SK-N-SH (cell line): ENCODE measurements at regions not wholly inside any gene's neighbourhood (a gene's known extent, or its start where the extent isn't known, plus 50 kb on each side); places are given as distances from the start of the nearest gene placed in this dataset.

Experiments
- CTCF ChIA-PET: fragments of 300-600, 350-600 bp; formaldehyde crosslinking; extraction: SDS; loops from one replicate; lab custom pipeline; 2021; lab: Yijun Ruan, JAX
- POLR2A ChIA-PET: fragments of 350-600 bp; sonication (Branson Sonifier 250); formaldehyde crosslinking; extraction: SDS; loops from one replicate; lab custom pipeline; 2020; ENCODE audit warnings: antibody characterized with exemption, inconsistent platforms; lab: Yijun Ruan, JAX
- DNase-seq: peaks from one replicate; pipeline ENCODE4 v3.0.0; 2012
- H2AFZ ChIP-seq: fragments of 200-600 bp; sonication (generic); 2 replicates; pipeline ENCODE4 v1.8.1; 2016; ENCODE audit warnings: antibody characterized with exemption, mild to moderate bottlenecking, low read depth
- H3F3A ChIP-seq: fragments of 200-600 bp; sonication (generic); replicated peaks from 2 replicates; pipeline ENCODE3; 2016; ENCODE audit warnings: antibody characterized with exemption, mild to moderate bottlenecking; ENCODE audit not compliant: insufficient read depth
- H3K27ac ChIP-seq, 2 experiments: fragments of 200-500 bp in 1 of 2; fragments of 200-600 bp in 1 of 2; sonication (Bioruptor generic) in 1 of 2; sonication (generic), shearing (Covaris generic) in 1 of 2; 2 replicates each; pipeline versions ENCODE4 v1.5.1 to v1.6.1; 2014 to 2016; ENCODE audit warnings: low read depth in 2 of 2, inconsistent platforms in 1 of 2, low read length in 1 of 2, mild to moderate bottlenecking in 1 of 2, mixed read lengths in 1 of 2
- H3K27me3 ChIP-seq: fragments of 200-600 bp; sonication (generic), shearing (Covaris generic); 2 replicates; pipeline ENCODE4 v1.6.1; 2016; ENCODE audit warnings: mixed run types; ENCODE audit not compliant: insufficient read depth
- H3K36me3 ChIP-seq, 2 experiments: fragments of 200-500 bp in 1 of 2; fragments of 200-600 bp in 1 of 2; sonication (Bioruptor generic) in 1 of 2; sonication (generic) in 1 of 2; replicated peaks in 1 of 2; 2 replicates each; pipeline versions ENCODE3 to v1.5.1; 2014 to 2016; ENCODE audit warnings: low read length in 1 of 2, mild to moderate bottlenecking in 1 of 2; ENCODE audit not compliant: insufficient read depth in 2 of 2, control insufficient read depth in 1 of 2
- H3K4me1 ChIP-seq, 2 experiments: fragments of 200-500 bp in 1 of 2; fragments of 200-600 bp in 1 of 2; sonication (Bioruptor generic) in 1 of 2; sonication (generic), shearing (Covaris generic) in 1 of 2; 2 replicates each; pipeline versions ENCODE4 v1.5.1 to v1.6.1; 2014 to 2016; ENCODE audit warnings: low read depth in 1 of 2, low read length in 1 of 2, mixed run types in 1 of 2; ENCODE audit not compliant: insufficient read depth in 2 of 2, control insufficient read depth in 1 of 2
- H3K4me2 ChIP-seq: fragments of 200-600 bp; sonication (generic), shearing (Covaris generic); 2 replicates; pipeline ENCODE4 v1.6.1; 2017; ENCODE audit warnings: mixed run types
- H3K4me3 ChIP-seq, 2 experiments: fragments of 200-500 bp in 1 of 2; fragments of 200-600 bp in 1 of 2; sonication (Bioruptor generic) in 1 of 2; sonication (generic), shearing (Covaris generic) in 1 of 2; 2 replicates each; pipeline versions ENCODE4 v1.5.1 to v1.8.1; 2014 to 2016; ENCODE audit warnings: low read depth in 2 of 2, inconsistent platforms in 1 of 2, low read length in 1 of 2, mild to moderate bottlenecking in 1 of 2, mixed read lengths in 1 of 2, moderate library complexity in 1 of 2
- H3K79me2 ChIP-seq: fragments of 200-600 bp; sonication (generic); 2 replicates; pipeline ENCODE4 v1.8.1; 2017; ENCODE audit warnings: mild to moderate bottlenecking; ENCODE audit not compliant: insufficient read depth
- H3K9ac ChIP-seq: fragments of 200-600 bp; sonication (generic); 2 replicates; pipeline ENCODE4 v1.6.1; 2017; ENCODE audit warnings: mixed run types
- H3K9me2 ChIP-seq: fragments of 200-600 bp; sonication (generic); 2 replicates; pipeline ENCODE4 v1.6.1; 2017; ENCODE audit warnings: mixed run types
- H3K9me3 ChIP-seq: fragments of 200-600 bp; sonication (generic); 2 replicates; pipeline ENCODE4 v1.6.1; 2017; ENCODE audit warnings: mixed run types, mild to moderate bottlenecking, moderate library complexity
- H4K20me1 ChIP-seq: fragments of 200-600 bp; sonication (generic); 2 replicates; pipeline ENCODE4 v1.6.1; 2017; ENCODE audit warnings: mild to moderate bottlenecking, mixed run types; ENCODE audit not compliant: insufficient read depth
- ELF1 ChIP-seq: IDR thresholded peaks from 2 replicates; pipeline ENCODE4 v1.4.0; 2012
- EP300 ChIP-seq, 2 experiments: IDR thresholded peaks; 2 replicates each; pipeline versions ENCODE4 v1.4.0 to v1.6.1; 2012; ENCODE audit warnings: borderline replicate concordance in 1 of 2, low read depth in 1 of 2, low read length in 1 of 2
- FOXM1 ChIP-seq: IDR thresholded peaks from 2 replicates; pipeline ENCODE4 v1.4.0; 2012; ENCODE audit warnings: low read depth, mild to moderate bottlenecking
- GATA2 ChIP-seq: sonication (generic); formaldehyde crosslinking; IDR thresholded peaks from 2 replicates; pipeline ENCODE4 v1.5.0; 2020; ENCODE audit warnings: mild to moderate bottlenecking, missing genetic modification reagents
- MXI1 ChIP-seq: IDR thresholded peaks from 2 replicates; pipeline ENCODE4 v1.6.1; 2012; ENCODE audit warnings: mild to moderate bottlenecking, low read depth, low read length, improper control_type of control experiment
- NFIC ChIP-seq: IDR thresholded peaks from 2 replicates; pipeline ENCODE4 v1.4.0; 2012; ENCODE audit warnings: borderline replicate concordance
- RAD21 ChIP-seq: IDR thresholded peaks from 2 replicates; pipeline ENCODE4 v1.6.1; 2012; ENCODE audit warnings: mild to moderate bottlenecking, low read length
- RFX5 ChIP-seq: IDR thresholded peaks from 2 replicates; pipeline ENCODE4 v1.6.1; 2012; ENCODE audit warnings: mild to moderate bottlenecking, improper control_type of control experiment, low read length
- RXRA ChIP-seq: IDR thresholded peaks from 2 replicates; pipeline ENCODE4 v1.4.0; 2012; ENCODE audit warnings: low read depth, mild to moderate bottlenecking, borderline replicate concordance
- SIN3A ChIP-seq: IDR thresholded peaks from 2 replicates; pipeline ENCODE4 v1.6.1; 2012; ENCODE audit warnings: low read depth, mild to moderate bottlenecking, low read length, moderate library complexity, borderline replicate concordance
- TAF1 ChIP-seq: IDR thresholded peaks from 2 replicates; pipeline ENCODE4 v1.6.1; 2012; ENCODE audit warnings: low read depth, mild to moderate bottlenecking, low read length, moderate library complexity, borderline replicate concordance
- TCF12 ChIP-seq: IDR thresholded peaks from 2 replicates; pipeline ENCODE4 v1.4.0; 2012
- TEAD4 ChIP-seq: IDR thresholded peaks from 2 replicates; pipeline ENCODE4 v1.4.0; 2012; ENCODE audit warnings: mild to moderate bottlenecking, borderline replicate concordance; ENCODE audit not compliant: insufficient read depth
- YY1 ChIP-seq: IDR thresholded peaks from 2 replicates; pipeline ENCODE4 v1.4.0; 2012; ENCODE audit warnings: low read depth, mild to moderate bottlenecking
- WGBS: methylation state at CpG from one replicate; pipeline ENCODE4 v1.1.6; 2017; ENCODE audit warnings: low lambda C conversion rate; 5-methylcytosine and 5-hydroxymethylcytosine counted together
- TF ChIP-seq, protein P1 (sequence below): fragments of 200-600 bp; sonication (generic); IDR thresholded peaks from 2 replicates; pipeline ENCODE4 v1.6.1; 2017; ENCODE audit warnings: antibody characterized with exemption, mild to moderate bottlenecking, moderate library complexity
- TF ChIP-seq, protein P2 (sequence below): IDR thresholded peaks from 2 replicates; pipeline ENCODE4 v1.4.0; 2012; ENCODE audit warnings: low read depth, borderline replicate concordance
- TF ChIP-seq, protein P3 (sequence below): IDR thresholded peaks from 2 replicates; pipeline ENCODE4 v1.4.0; 2012; ENCODE audit warnings: low read depth, borderline replicate concordance
- TF ChIP-seq, protein P4 (sequence below): IDR thresholded peaks from 2 replicates; pipeline ENCODE4 v1.4.0; 2012; ENCODE audit warnings: low read depth
- TF ChIP-seq, protein P5 (sequence below): fragments of 150-350 bp; IDR thresholded peaks from 2 replicates; pipeline ENCODE4 v1.6.1; 2017; ENCODE audit warnings: antibody characterized with exemption, low read length, low read depth, borderline replicate concordance

DNA sequence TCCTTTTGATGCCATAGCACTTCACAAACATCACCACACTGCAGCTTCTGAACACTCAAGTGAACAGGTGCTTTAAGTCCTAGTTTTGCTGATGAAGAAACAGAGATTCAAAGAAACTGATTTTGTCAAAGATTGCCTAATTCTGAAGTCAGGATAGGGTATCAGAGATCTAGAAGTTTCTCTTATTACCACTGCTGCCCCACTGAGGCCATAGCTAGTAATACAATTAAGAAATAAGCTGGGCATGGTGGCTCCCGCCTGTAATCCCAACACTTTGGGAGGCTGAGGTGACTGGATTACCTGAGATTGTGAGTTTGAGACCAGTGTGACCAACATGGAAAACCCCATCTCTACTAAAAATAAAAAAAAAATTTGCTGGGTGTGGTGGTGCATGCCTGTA is 458.3 kb upstream of the SEL1L start:
- Histone ChIP-seq H3K27me3 (no peaks in the 10 kb centered on the region), H3K36me3 (no peaks in the 10 kb centered on the region), H3K4me2 (no peak overlapping the region), H3K9me3 (no peaks in the 10 kb centered on the region), H3F3A (no peaks in the 10 kb centered on the region), H3K27ac (no peak overlapping the region), H3K9me2 (no peaks in the 10 kb centered on the region), H2AFZ (no peak overlapping the region), H3K9ac (no peak overlapping the region), H3K79me2 (no peaks in the 10 kb centered on the region), H3K4me3 (no peak overlapping the region), H4K20me1 (no peaks in the 10 kb centered on the region), H3K4me1 (no peaks in the 10 kb centered on the region)
- ChIA-PET CTCF (interaction anchor here (0.8 to 2.7 kb wide), 7 partner anchors 9 to 367 kb away, joined by 3 to 12 read pairs (median 5); no protein-coding TSS in a partner anchor), POLR2A (no interaction called here)
- DNase-seq = no peak
- WGBS = 0% methylated on average over 1 of the region's 1 CpG
- TF ChIP-seq, protein P1, sequence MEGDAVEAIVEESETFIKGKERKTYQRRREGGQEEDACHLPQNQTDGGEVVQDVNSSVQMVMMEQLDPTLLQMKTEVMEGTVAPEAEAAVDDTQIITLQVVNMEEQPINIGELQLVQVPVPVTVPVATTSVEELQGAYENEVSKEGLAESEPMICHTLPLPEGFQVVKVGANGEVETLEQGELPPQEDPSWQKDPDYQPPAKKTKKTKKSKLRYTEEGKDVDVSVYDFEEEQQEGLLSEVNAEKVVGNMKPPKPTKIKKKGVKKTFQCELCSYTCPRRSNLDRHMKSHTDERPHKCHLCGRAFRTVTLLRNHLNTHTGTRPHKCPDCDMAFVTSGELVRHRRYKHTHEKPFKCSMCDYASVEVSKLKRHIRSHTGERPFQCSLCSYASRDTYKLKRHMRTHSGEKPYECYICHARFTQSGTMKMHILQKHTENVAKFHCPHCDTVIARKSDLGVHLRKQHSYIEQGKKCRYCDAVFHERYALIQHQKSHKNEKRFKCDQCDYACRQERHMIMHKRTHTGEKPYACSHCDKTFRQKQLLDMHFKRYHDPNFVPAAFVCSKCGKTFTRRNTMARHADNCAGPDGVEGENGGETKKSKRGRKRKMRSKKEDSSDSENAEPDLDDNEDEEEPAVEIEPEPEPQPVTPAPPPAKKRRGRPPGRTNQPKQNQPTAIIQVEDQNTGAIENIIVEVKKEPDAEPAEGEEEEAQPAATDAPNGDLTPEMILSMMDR = peak; percentile 38
- no peak for TF ChIP-seq TEAD4

DNA sequence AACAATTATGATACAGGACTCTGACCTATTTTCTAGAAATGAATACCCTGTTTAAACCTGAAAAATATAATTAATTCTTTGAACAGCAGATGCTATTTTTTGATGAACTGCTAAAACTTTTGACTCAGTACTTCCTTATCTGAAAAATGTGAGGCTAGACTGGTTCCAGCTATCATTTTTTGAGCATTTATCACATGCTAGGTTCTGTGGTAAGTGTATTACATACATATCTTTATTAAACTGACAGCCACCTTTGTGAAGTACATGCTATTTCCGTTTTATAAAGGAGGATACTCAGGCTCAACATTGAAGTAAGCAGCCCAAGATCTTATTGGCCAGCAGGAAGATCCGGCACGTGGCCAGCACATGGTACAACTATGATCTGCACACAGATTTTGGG is 459.8 kb upstream of the SEL1L start:
- TF ChIP-seq RFX5 = no peak
- no peak for TF ChIP-seq TCF12
- TF ChIP-seq, protein P2, sequence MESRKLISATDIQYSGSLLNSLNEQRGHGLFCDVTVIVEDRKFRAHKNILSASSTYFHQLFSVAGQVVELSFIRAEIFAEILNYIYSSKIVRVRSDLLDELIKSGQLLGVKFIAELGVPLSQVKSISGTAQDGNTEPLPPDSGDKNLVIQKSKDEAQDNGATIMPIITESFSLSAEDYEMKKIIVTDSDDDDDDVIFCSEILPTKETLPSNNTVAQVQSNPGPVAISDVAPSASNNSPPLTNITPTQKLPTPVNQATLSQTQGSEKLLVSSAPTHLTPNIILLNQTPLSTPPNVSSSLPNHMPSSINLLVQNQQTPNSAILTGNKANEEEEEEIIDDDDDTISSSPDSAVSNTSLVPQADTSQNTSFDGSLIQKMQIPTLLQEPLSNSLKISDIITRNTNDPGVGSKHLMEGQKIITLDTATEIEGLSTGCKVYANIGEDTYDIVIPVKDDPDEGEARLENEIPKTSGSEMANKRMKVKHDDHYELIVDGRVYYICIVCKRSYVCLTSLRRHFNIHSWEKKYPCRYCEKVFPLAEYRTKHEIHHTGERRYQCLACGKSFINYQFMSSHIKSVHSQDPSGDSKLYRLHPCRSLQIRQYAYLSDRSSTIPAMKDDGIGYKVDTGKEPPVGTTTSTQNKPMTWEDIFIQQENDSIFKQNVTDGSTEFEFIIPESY = no peak
- no peak for TF ChIP-seq YY1
- no peak for TF ChIP-seq ELF1
- no peak for TF ChIP-seq EP300 (IDR thresholded peaks at IDR 0.05; ENCODE audit: borderline replicate concordance in 1 of 2, low read depth in 1 of 2, low read length in 1 of 2)
- TF ChIP-seq, protein P3, sequence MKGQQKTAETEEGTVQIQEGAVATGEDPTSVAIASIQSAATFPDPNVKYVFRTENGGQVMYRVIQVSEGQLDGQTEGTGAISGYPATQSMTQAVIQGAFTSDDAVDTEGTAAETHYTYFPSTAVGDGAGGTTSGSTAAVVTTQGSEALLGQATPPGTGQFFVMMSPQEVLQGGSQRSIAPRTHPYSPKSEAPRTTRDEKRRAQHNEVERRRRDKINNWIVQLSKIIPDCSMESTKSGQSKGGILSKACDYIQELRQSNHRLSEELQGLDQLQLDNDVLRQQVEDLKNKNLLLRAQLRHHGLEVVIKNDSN = no peak
- no peak for TF ChIP-seq GATA2 (CRISPR knock-in tag)
- no peak for TF ChIP-seq NFIC
- TF ChIP-seq, protein P4, sequence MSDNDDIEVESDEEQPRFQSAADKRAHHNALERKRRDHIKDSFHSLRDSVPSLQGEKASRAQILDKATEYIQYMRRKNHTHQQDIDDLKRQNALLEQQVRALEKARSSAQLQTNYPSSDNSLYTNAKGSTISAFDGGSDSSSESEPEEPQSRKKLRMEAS = no peak
- no peak for TF ChIP-seq MXI1
- no peak for TF ChIP-seq RXRA
- no peak for TF ChIP-seq FOXM1
- TF ChIP-seq, protein P1 = no peak
- TF ChIP-seq, protein P5, sequence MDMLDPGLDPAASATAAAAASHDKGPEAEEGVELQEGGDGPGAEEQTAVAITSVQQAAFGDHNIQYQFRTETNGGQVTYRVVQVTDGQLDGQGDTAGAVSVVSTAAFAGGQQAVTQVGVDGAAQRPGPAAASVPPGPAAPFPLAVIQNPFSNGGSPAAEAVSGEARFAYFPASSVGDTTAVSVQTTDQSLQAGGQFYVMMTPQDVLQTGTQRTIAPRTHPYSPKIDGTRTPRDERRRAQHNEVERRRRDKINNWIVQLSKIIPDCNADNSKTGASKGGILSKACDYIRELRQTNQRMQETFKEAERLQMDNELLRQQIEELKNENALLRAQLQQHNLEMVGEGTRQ = no peak
- no peak for TF ChIP-seq TAF1
- no peak for TF ChIP-seq RAD21
- TF ChIP-seq SIN3A = no peak
- WGBS = 0% methylated on average over 3 of the region's 3 CpGs
- no peak for DNase-seq
- POLR2A ChIA-PET = no interaction called here
- Histone ChIP-seq H3F3A (no peaks in the 10 kb centered on the region), H3K9ac (no peak overlapping the region), H3K9me3 (no peaks in the 10 kb centered on the region), H3K4me2 (no peak overlapping the region), H3K27ac (no peak overlapping the region), H3K4me3 (no peak overlapping the region), H3K27me3 (no peaks in the 10 kb centered on the region), H4K20me1 (no peaks in the 10 kb centered on the region), H3K36me3 (no peaks in the 10 kb centered on the region), H3K79me2 (no peaks in the 10 kb centered on the region), H3K4me1 (no peaks in the 10 kb centered on the region), H2AFZ (no peak overlapping the region), H3K9me2 (no peaks in the 10 kb centered on the region)
- CTCF ChIA-PET = interaction anchor here (1.2 to 2.7 kb wide), 4 partner anchors 14 to 368 kb away, joined by 4 to 12 read pairs (median 10); no protein-coding TSS in a partner anchor
